ENCODE measurements at regions not wholly inside any gene's neighbourhood (a gene's known extent, or its start where the extent isn't known, plus 50 kb on each side); places are given as distances from the start of the nearest gene placed in this dataset.

DNA sequence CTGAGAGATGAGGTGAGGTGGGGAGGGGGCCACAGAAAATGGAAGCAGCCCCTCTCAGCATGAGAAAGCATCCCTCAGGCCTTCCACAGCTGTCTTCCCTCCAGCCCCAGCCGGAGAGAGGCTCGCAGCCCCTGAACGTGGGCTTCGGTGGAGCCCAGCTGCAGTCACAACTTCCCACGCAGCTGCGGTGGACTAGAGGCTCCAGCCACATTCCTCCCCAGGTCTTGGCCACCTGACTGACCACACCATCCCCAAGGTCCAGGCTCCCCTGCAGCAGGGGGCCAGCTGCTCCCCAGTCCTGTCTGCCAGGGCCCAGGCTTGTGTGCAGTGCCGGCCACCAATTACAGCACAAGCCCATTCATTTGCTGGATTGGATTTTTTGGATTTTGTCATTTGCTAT is 212.3 kb upstream of the BCOR start:
- H3F3A ChIP-seq (ENCODE audit: insufficient read depth, low read length, poor library complexity, severe bottlenecking): no peaks in the 10 kb centered on the region
- H3K27ac ChIP-seq (ENCODE audit: low read length): no peak overlapping the region
- H3K9me2 ChIP-seq (ENCODE audit: insufficient read depth, low read length): no peaks in the 10 kb centered on the region
- H3K9me3 ChIP-seq (ENCODE audit: low read length): no peaks in the 10 kb centered on the region
- H3K4me2 ChIP-seq (ENCODE audit: low read length): no peak overlapping the region
- no peaks in the 10 kb centered on the region for H3K36me3 ChIP-seq (ENCODE audit: insufficient read depth, low read length)
- no peak overlapping the region for H3K9ac ChIP-seq (ENCODE audit: low read length)
- TF ChIP-seq, protein P1, sequence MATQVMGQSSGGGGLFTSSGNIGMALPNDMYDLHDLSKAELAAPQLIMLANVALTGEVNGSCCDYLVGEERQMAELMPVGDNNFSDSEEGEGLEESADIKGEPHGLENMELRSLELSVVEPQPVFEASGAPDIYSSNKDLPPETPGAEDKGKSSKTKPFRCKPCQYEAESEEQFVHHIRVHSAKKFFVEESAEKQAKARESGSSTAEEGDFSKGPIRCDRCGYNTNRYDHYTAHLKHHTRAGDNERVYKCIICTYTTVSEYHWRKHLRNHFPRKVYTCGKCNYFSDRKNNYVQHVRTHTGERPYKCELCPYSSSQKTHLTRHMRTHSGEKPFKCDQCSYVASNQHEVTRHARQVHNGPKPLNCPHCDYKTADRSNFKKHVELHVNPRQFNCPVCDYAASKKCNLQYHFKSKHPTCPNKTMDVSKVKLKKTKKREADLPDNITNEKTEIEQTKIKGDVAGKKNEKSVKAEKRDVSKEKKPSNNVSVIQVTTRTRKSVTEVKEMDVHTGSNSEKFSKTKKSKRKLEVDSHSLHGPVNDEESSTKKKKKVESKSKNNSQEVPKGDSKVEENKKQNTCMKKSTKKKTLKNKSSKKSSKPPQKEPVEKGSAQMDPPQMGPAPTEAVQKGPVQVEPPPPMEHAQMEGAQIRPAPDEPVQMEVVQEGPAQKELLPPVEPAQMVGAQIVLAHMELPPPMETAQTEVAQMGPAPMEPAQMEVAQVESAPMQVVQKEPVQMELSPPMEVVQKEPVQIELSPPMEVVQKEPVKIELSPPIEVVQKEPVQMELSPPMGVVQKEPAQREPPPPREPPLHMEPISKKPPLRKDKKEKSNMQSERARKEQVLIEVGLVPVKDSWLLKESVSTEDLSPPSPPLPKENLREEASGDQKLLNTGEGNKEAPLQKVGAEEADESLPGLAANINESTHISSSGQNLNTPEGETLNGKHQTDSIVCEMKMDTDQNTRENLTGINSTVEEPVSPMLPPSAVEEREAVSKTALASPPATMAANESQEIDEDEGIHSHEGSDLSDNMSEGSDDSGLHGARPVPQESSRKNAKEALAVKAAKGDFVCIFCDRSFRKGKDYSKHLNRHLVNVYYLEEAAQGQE (IDR thresholded peaks at IDR 0.05; ENCODE audit: borderline replicate concordance): no peak
- TF ChIP-seq RAD21 (conservative IDR thresholded peaks at IDR 0.05): no peak
- TF ChIP-seq MXI1 (conservative IDR thresholded peaks at IDR 0.05; ENCODE audit: poor library complexity, severe bottlenecking): no peak
- TF ChIP-seq EP300 (conservative IDR thresholded peaks at IDR 0.05; ENCODE audit: poor library complexity, severe bottlenecking): no peak
- no peak for TF ChIP-seq POLR2AphosphoS5 (IDR thresholded peaks at IDR 0.05)
- no peak for TF ChIP-seq EZH2 (IDR thresholded peaks at IDR 0.05; ENCODE audit: borderline replicate concordance, insufficient read depth, low read length, poor library complexity, severe bottlenecking)
- TF ChIP-seq, protein P2, sequence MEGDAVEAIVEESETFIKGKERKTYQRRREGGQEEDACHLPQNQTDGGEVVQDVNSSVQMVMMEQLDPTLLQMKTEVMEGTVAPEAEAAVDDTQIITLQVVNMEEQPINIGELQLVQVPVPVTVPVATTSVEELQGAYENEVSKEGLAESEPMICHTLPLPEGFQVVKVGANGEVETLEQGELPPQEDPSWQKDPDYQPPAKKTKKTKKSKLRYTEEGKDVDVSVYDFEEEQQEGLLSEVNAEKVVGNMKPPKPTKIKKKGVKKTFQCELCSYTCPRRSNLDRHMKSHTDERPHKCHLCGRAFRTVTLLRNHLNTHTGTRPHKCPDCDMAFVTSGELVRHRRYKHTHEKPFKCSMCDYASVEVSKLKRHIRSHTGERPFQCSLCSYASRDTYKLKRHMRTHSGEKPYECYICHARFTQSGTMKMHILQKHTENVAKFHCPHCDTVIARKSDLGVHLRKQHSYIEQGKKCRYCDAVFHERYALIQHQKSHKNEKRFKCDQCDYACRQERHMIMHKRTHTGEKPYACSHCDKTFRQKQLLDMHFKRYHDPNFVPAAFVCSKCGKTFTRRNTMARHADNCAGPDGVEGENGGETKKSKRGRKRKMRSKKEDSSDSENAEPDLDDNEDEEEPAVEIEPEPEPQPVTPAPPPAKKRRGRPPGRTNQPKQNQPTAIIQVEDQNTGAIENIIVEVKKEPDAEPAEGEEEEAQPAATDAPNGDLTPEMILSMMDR (IDR thresholded peaks at IDR 0.05; ENCODE audit: poor library complexity, severe bottlenecking): no peak
- TF ChIP-seq SMC3 (conservative IDR thresholded peaks at IDR 0.05; ENCODE audit: poor library complexity): no peak
- TF ChIP-seq TAF1 (IDR thresholded peaks at IDR 0.05; ENCODE audit: low read depth): no peak
- H3K4me3 ChIP-seq (ENCODE audit: low read length): no peak overlapping the region
- H4K20me1 ChIP-seq (ENCODE audit: insufficient read depth): no peaks in the 10 kb centered on the region
- H3K79me2 ChIP-seq (replicated peaks; ENCODE audit: insufficient read depth, low read length): no peaks in the 10 kb centered on the region
- no peaks in the 10 kb centered on the region for H3K27me3 ChIP-seq (ENCODE audit: insufficient read depth, low read depth, low read length)
- no peak overlapping the region for H2AFZ ChIP-seq (ENCODE audit: low read depth, low read length)

DNA sequence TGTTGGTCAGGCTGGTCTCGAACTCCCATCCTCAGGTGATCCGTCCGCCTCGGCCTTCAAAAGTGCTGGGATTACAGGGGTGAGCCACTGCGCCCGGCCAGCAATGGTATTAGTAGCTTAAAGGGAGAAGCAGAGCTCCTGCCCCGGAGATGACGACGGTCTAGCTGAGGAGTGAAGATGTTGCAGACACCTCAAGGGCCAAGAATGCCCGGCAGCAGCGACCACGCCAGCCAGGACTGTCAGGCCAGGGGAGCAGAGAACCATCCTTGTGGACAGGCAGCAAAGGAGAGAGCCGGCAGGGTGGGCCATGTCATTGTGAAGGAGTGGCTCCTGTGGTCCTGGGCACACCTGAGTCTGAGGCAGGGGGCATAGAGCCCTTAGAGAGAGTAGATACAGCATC is 210.1 kb upstream of the BCOR start:
- H3K27me3 ChIP-seq (ENCODE audit: insufficient read depth, low read depth, low read length): no peaks in the 10 kb centered on the region
- no peaks in the 10 kb centered on the region for H3K9me3 ChIP-seq (ENCODE audit: low read length)
- no peak overlapping the region for H3K4me3 ChIP-seq (ENCODE audit: low read length)
- H3K9me2 ChIP-seq (ENCODE audit: insufficient read depth, low read length): no peaks in the 10 kb centered on the region
- no peaks in the 10 kb centered on the region for H3K79me2 ChIP-seq (replicated peaks; ENCODE audit: insufficient read depth, low read length)
- H3K4me2 ChIP-seq (ENCODE audit: low read length): no peak overlapping the region
- TF ChIP-seq POLR2AphosphoS5 (IDR thresholded peaks at IDR 0.05): no peak
- TF ChIP-seq, protein P1 (IDR thresholded peaks at IDR 0.05; ENCODE audit: borderline replicate concordance): no peak
- no peak for TF ChIP-seq RAD21 (conservative IDR thresholded peaks at IDR 0.05)
- no peaks in the 10 kb centered on the region for H3F3A ChIP-seq (ENCODE audit: insufficient read depth, low read length, poor library complexity, severe bottlenecking)
- H3K9ac ChIP-seq (ENCODE audit: low read length): no peak overlapping the region
- H2AFZ ChIP-seq (ENCODE audit: low read depth, low read length): no peak overlapping the region
- no peaks in the 10 kb centered on the region for H3K36me3 ChIP-seq (ENCODE audit: insufficient read depth, low read length)
- H3K27ac ChIP-seq (ENCODE audit: low read length): no peak overlapping the region
- no peaks in the 10 kb centered on the region for H4K20me1 ChIP-seq (ENCODE audit: insufficient read depth)

Data from neural cell (in vitro differentiated cells).